Fibroblast of skin of right quadriceps (primary cell): ENCODE measurements at regions not wholly inside any gene's neighbourhood (a gene's known extent, or its start where the extent isn't known, plus 50 kb on each side); places are given as distances from the start of the nearest gene placed in this dataset.

Experiments used
- DNase-seq: peaks from one replicate; pipeline ENCODE4 v3.0.0-alpha.2; 2013

- no peak for DNase-seq
Observed at GRCh38 chr1:221164951-221165838, 286.0 kb downstream of the HLX start.

DNA sequence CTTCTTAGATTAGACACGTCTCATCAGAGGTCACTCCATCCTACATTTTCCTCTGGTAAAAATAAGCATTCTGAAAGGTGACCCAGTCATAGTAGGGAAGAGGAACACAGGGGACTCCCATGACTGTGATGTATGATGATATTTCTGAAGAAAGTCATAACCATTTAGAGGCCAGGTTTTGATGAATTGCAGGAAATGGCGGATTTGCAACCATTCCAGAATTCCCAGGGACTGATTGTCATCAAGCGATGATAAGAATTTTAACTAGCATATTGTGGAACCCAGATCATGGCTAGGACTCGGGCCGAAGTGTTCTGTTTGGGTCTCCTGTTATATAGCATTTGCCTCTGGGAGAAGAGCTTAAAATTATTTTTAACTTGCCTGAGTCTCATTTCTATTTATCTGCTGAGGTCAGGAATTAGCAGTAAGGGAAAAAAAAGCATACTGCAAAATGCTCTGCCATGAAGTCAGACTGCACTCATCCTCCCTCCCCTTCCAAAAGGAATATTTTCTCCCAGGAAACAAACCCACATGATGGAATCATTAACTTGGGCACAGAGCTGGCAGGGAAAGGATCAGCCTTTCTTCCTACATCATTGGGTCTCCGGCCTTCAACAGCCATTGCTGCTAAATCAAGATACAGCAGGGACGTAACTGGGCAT is 286.7 kb downstream of the HLX start:
- peak; percentile 46 for DNase-seq

GRCh38 chr1:221166559-221167318 is 287.5 kb downstream of the HLX start:
- peak; percentile 62 for DNase-seq

GRCh38 chr1:221169447-221169889 is 290.2 kb downstream of the HLX start:
- peak; percentile 94 for DNase-seq

DNA sequence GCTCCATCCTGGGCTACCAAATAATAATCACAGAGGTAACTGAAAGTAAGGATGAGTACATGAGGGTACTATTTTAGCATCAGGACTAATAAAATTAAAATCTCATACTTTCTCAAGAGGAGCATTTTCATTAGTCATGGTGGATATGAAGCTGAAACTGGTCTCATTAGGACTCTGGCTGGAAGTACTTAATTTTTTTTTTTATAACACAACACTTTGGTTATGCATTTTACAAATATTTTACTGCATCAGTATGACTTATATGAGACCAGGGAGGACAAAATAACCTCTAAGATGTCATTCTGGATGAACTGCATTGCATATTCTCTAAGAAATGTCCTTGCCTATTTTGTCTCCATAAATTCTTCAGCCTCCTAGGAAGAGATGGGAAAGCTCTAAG is 290.9 kb downstream of the HLX start:
- DNase-seq = peak; percentile 53

- DNase-seq = no peak
Observed at GRCh38 chr1:221171768-221172167, 292.5 kb downstream of the HLX start.

- DNase-seq = no peak
Observed at GRCh38 chr1:221172841-221173240, 293.6 kb downstream of the HLX start.

- no peak for DNase-seq
Observed at GRCh38 chr1:221174330-221174993, 295.2 kb downstream of the HLX start.

GRCh38 chr1:221175249-221175648 is 296.0 kb downstream of the HLX start:
- DNase-seq = no peak

- DNase-seq = peak; percentile 18
Observed at GRCh38 chr1:221180704-221181368, 301.6 kb downstream of the HLX start.

- DNase-seq = no peak
Observed at GRCh38 chr1:221182791-221183533, 303.7 kb downstream of the HLX start.

DNA sequence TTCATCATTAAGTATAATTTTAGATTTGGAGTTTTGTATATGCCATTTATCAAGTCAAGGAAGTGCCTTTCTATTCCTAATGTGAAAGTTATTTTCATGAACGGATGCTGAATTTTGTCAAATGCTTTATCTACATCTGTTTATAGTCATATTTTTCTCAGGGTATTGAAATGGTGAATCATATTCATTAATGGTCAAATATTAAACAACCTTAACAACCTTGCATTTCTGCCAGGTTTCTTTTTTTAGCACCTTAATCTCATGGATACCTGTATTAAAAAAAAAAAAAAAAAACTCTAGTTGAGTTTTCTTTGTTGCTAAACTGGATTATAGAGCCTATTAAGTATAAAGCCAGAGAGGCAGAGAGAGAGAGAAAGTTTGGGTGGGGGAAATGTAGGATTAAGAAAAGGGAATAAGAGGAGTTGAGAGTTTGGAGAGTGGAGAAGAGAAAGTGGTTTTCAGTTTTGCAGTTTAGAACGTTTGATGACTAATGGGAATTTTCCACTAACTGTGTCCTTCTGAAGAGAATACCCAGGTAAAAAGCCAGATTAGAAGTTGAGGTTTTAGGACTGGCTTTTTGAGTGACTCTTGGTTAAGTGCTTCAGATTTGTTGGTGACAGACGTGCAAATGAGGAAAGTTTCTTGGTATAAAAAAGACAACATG is 305.0 kb downstream of the HLX start:
- DNase-seq = no peak

GRCh38 chr1:221187174-221187573 is 307.9 kb downstream of the HLX start:
- no peak for DNase-seq

- peak; percentile 33 for DNase-seq
Observed at GRCh38 chr1:221188458-221188857, 309.2 kb downstream of the HLX start.

DNA sequence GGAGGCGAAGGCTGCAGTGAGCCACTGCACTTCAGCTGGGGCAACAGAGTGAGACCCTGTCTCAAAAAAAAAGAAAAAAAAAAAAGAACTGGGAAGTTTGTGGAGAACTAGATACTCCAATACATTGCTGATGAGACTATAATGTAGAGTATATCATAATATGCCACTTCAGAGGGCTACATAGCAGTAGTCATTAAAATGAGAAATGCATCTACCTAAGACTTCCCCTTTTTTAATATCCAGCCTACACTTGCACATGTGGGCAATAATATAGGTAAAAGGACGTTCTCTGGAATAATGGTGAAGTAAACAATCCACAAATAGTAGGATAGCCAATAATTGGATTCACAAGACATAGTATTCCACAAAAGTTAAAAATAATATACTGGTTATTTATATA is 311.0 kb downstream of the HLX start:
- no peak for DNase-seq

DNA sequence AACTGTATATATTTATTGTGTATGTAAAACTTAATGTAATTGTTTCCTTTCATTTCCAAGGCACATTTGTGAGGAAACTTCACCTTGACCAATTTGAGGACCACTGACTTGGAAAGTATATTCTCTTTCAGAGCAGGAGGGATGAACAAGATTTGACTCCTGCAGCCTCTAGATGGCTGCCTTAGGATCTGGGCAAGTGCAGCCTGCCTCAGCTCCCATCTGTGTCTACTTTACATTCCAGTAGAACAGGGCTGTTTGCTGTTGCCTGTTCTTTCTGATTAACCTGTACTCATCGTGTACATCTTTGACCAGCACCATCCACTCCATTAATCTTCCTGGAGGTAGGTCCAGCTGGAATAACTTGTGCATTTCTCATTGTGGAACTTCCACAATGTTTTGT is 312.8 kb downstream of the HLX start:
- DNase-seq = no peak

DNA sequence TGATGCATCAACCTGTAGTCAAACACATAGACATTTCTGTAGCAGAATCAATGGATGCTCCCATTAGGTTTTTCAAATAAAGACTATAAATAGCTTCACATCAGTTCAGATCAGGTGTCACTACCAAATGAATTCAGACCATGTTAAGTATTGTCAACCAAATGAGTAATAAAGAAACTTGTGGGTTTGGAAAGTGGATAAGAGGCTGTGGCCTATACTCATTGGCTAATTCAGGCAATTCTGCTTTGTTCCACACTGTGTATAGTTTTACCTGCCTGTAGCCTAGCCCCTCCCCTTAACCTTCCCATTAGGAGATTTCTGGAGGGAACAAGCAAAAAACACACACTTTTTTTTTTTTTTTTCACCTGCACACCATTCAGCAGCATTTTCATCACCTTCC is 321.2 kb downstream of the HLX start:
- no peak for DNase-seq

DNA sequence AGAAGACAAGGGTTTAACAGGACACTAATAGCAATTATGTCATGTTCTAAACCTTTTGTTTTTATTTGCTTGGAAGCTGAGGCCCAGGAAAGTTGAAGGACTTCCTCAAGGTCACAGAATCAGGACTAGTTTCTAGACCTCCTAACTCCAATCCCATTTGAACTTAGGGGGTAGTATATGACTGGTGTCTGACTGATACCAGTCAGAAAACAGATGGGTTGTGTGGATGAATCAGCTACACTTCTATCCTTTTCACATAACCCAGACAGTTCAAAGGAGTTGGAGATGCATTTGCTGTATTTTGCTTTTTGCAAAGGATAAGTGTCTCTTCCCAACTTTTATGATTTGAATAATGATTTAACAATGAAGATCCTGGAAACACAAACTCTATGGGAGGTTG is 322.5 kb downstream of the HLX start:
- DNase-seq = no peak

DNA sequence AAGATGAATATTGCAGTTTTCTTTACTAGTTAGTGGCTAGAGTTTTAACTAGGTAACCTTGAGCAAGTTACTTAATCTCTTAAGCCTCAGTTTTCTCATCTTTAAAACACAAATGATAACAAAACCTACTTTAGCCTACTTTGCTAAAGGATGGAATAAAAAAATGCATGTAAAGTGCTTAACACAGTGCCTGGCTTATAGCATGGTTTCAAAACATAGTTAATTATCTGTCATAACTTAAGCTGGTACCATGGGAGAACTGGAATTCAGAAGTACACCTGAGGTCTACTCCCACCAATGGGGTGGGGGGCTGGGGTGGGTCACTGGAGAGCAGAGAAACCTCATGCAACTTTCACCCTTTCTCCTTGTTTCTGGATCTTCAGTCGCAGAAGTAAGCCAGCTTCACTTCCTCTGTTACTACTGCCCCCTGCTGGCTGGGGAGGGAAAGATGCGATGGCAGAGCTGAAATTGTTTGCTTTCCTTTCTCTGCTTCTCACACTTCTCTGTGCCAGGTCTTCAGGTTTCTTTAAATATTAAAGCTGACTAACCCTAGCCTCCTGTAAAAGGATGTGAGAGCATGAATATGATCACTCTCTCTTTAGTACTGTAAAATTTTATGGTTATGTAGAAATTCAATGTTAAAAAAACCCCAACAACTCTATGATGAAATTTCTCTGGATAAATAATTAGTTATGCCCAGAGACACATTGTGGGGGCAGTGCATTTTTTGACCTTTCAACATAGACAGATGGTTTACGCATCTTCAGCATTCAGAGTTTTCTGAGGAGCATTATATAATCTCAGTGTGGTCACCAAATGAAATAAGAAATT is 324.2 kb downstream of the HLX start:
- DNase-seq = peak; percentile 75
